Thymus (tissue), 11 donors: ENCODE measurements at regions not wholly inside any gene's neighbourhood (a gene's known extent, or its start where the extent isn't known, plus 50 kb on each side); places are given as distances from the start of the nearest gene placed in this dataset.

Experiments
- DNase-seq, 9 donors: peaks; one replicate each; pipeline ENCODE4 v3.0.0-alpha.2; 2013; ENCODE audit warnings: low spot score in 9 of 9, low read depth in 6 of 9, missing footprints in 1 of 9
- H3K27ac ChIP-seq, 2 donors: one replicate each; pipeline ENCODE4 v1.5.1; 2013; ENCODE audit warnings: control low read depth in 1 of 2, low read depth in 1 of 2, low read length in 1 of 2, mild to moderate bottlenecking in 1 of 2, moderate library complexity in 1 of 2
- H3K27me3 ChIP-seq, 2 donors: one replicate each; pipeline ENCODE4 v1.5.1; 2013; ENCODE audit warnings: low read length in 1 of 2; ENCODE audit not compliant: control insufficient read depth in 2 of 2, insufficient read depth in 1 of 2
- H3K36me3 ChIP-seq, 2 donors: one replicate each; pipeline ENCODE4 v1.5.1; 2013; ENCODE audit warnings: low read length in 1 of 2, mild to moderate bottlenecking in 1 of 2, moderate library complexity in 1 of 2; ENCODE audit not compliant: control insufficient read depth in 2 of 2, insufficient read depth in 2 of 2
- H3K4me1 ChIP-seq, 2 donors: one replicate each; pipeline ENCODE4 v1.5.1; 2013; ENCODE audit warnings: low read length in 2 of 2; ENCODE audit not compliant: control insufficient read depth in 2 of 2, insufficient read depth in 2 of 2
- H3K4me3 ChIP-seq, 2 donors: one replicate each; pipeline ENCODE4 v1.5.1; 2013; ENCODE audit warnings: low read length in 2 of 2, control low read depth in 1 of 2, mild to moderate bottlenecking in 1 of 2
- H3K9me3 ChIP-seq, 2 donors: one replicate each; pipeline ENCODE4 v1.5.1; 2013; ENCODE audit warnings: low read length in 1 of 2, mild to moderate bottlenecking in 1 of 2; ENCODE audit not compliant: control insufficient read depth in 2 of 2, insufficient read depth in 1 of 2
- WGBS: extraction: QIAGEN DNeasy Blood & Tissue Kit; methylation state at CpG from one replicate; pipeline ENCODE4 v1.1.7; 2013; 5-methylcytosine and 5-hydroxymethylcytosine counted together
- donor health status: healthy.

- WGBS = 94% methylated on average over 3 of the region's 3 CpGs
- Histone ChIP-seq H3K4me3 (no peak overlapping the region), H3K4me1 (no peaks in the 10 kb centered on the region), H3K27ac (no peak overlapping the region), H3K36me3 (no peaks in the 10 kb centered on the region), H3K27me3 (peaks cover 0 to 16% of the 10 kb centered on the region in 2 donors), H3K9me3 (no peaks in the 10 kb centered on the region)
- no peak for DNase-seq
These were observed 157.1 kb downstream of the FHIP1A start for GRCh38 chr4:151566053-151566452.

- Histone ChIP-seq H3K9me3 (no peaks in the 10 kb centered on the region), H3K36me3 (no peaks in the 10 kb centered on the region), H3K4me1 (no peaks in the 10 kb centered on the region), H3K4me3 (no peak overlapping the region), H3K27ac (no peak overlapping the region), H3K27me3 (peaks cover 0 to 11% of the 10 kb centered on the region in 2 donors)
- WGBS = 45% methylated on average over 4 of the region's 4 CpGs
- DNase-seq = no peak
These were observed 158.1 kb downstream of the FHIP1A start for GRCh38 chr4:151567056-151567455.

GRCh38 chr4:151568966-151569365 lies 160.0 kb downstream of the FHIP1A start:
- WGBS = over 99% methylated on average over 5 of the region's 5 CpGs
- Histone ChIP-seq H3K9me3 (no peaks in the 10 kb centered on the region), H3K27me3 (peaks cover 0 to 5% of the 10 kb centered on the region in 2 donors), H3K4me1 (no peaks in the 10 kb centered on the region), H3K36me3 (no peaks in the 10 kb centered on the region), H3K4me3 (no peak overlapping the region), H3K27ac (no peak overlapping the region)
- no peak for DNase-seq

GRCh38 chr4:151569650-151570049 lies 160.7 kb downstream of the FHIP1A start:
- peaks cover 0 to 3% of the 10 kb centered on the region in 2 donors for H3K27me3 ChIP-seq
- no peaks in the 10 kb centered on the region for H3K4me1 ChIP-seq
- H3K4me3 ChIP-seq = no peak overlapping the region
- H3K9me3 ChIP-seq = no peaks in the 10 kb centered on the region
- no peak overlapping the region for H3K27ac ChIP-seq
- no peak for DNase-seq
- H3K36me3 ChIP-seq = no peaks in the 10 kb centered on the region

- Histone ChIP-seq H3K27ac (no peak overlapping the region), H3K27me3 (peaks cover 0 to 3% of the 10 kb centered on the region in 2 donors), H3K4me3 (no peak overlapping the region), H3K9me3 (no peaks in the 10 kb centered on the region), H3K4me1 (no peaks in the 10 kb centered on the region), H3K36me3 (no peaks in the 10 kb centered on the region)
- WGBS = 96% methylated on average over 2 of the region's 2 CpGs
- no peak for DNase-seq
These were observed 164.5 kb downstream of the FHIP1A start for GRCh38 chr4:151573474-151573873.

- H3K27ac ChIP-seq = no peak overlapping the region
These were observed 165.0 kb downstream of the FHIP1A start for GRCh38 chr4:151573945-151574344.

GRCh38 chr4:151574968-151575367 lies 166.0 kb downstream of the FHIP1A start:
- Histone ChIP-seq H3K4me3 (no peak overlapping the region), H3K27ac (no peak overlapping the region), H3K9me3 (no peaks in the 10 kb centered on the region), H3K27me3 (no peaks in the 10 kb centered on the region), H3K4me1 (no peaks in the 10 kb centered on the region), H3K36me3 (no peaks in the 10 kb centered on the region)
- no peak for DNase-seq

More at GRCh38 chr4:151573945-151574344, 165.0 kb downstream of the FHIP1A start:
- Histone ChIP-seq H3K4me1 (no peaks in the 10 kb centered on the region), H3K27me3 (peaks cover 0 to under 1% of the 10 kb centered on the region in 2 donors), H3K4me3 (no peak overlapping the region), H3K9me3 (no peaks in the 10 kb centered on the region), H3K36me3 (no peaks in the 10 kb centered on the region)
- DNase-seq = no peak
- WGBS = 100% methylated on average over 1 of the region's 1 CpG

- H3K4me1 ChIP-seq = no peaks in the 10 kb centered on the region
- H3K27me3 ChIP-seq = no peaks in the 10 kb centered on the region
- no peak overlapping the region for H3K27ac ChIP-seq
- H3K36me3 ChIP-seq = no peaks in the 10 kb centered on the region
- H3K9me3 ChIP-seq = no peaks in the 10 kb centered on the region
- no peak for DNase-seq
- WGBS = 96% methylated on average over 3 of the region's 3 CpGs
- no peak overlapping the region for H3K4me3 ChIP-seq
These were observed 166.7 kb downstream of the FHIP1A start for GRCh38 chr4:151575646-151576045.

GRCh38 chr4:151576627-151577026 lies 167.7 kb downstream of the FHIP1A start:
- 94% methylated on average over 1 of the region's 1 CpG for WGBS
- no peak overlapping the region for H3K27ac ChIP-seq

GRCh38 chr4:151581570-151581969 lies 172.6 kb downstream of the FHIP1A start:
- Histone ChIP-seq H3K36me3 (no peaks in the 10 kb centered on the region), H3K9me3 (no peaks in the 10 kb centered on the region), H3K4me3 (no peak overlapping the region), H3K27ac (no peak overlapping the region), H3K27me3 (no peaks in the 10 kb centered on the region), H3K4me1 (no peaks in the 10 kb centered on the region)
- DNase-seq = no peak
- 86% methylated on average over 2 of the region's 2 CpGs for WGBS

More at GRCh38 chr4:151576627-151577026, 167.7 kb downstream of the FHIP1A start:
- no peaks in the 10 kb centered on the region for H3K4me1 ChIP-seq
- no peaks in the 10 kb centered on the region for H3K36me3 ChIP-seq
- no peaks in the 10 kb centered on the region for H3K9me3 ChIP-seq
- no peak overlapping the region for H3K4me3 ChIP-seq
- no peaks in the 10 kb centered on the region for H3K27me3 ChIP-seq
- no peak for DNase-seq
